Kidney (tissue), 13 donors: ENCODE measurements at regions not wholly inside any gene's neighbourhood (a gene's known extent, or its start where the extent isn't known, plus 50 kb on each side); places are given as distances from the start of the nearest gene placed in this dataset.

Source experiments
- DNase-seq, 5 donors: peaks; one replicate each; pipeline ENCODE4 v3.0.0-alpha.2; 2013 to 2020
- FAIRE-seq: peaks from 2 replicates; lab custom pipeline; 2012; peaks lifted over from hg19 to GRCh38; lab: Jason Lieb, UNC
- H3K27ac ChIP-seq, 2 donors: one replicate each; pipeline ENCODE4 v1.7.0; 2013; ENCODE audit warnings: low read depth in 2 of 2, low read length in 2 of 2, inconsistent platforms in 1 of 2
- H3K27me3 ChIP-seq: one replicate; pipeline ENCODE4 v1.7.1; 2013; ENCODE audit warnings: low read length, inconsistent platforms; ENCODE audit not compliant: control insufficient read depth, insufficient read depth
- H3K36me3 ChIP-seq, 3 donors: one replicate each; pipeline versions ENCODE4 v1.7.0 to v1.7.1; 2013; ENCODE audit warnings: low read length in 3 of 3, control low read depth in 1 of 3, inconsistent platforms in 1 of 3; ENCODE audit not compliant: insufficient read depth in 3 of 3, control insufficient read depth in 2 of 3
- H3K4me1 ChIP-seq, 3 donors: one replicate each; pipeline versions ENCODE4 v1.7.0 to v1.7.1; 2013; ENCODE audit warnings: low read length in 3 of 3, inconsistent platforms in 1 of 3, low read depth in 1 of 3; ENCODE audit not compliant: control insufficient read depth in 2 of 3, insufficient read depth in 2 of 3
- H3K4me3 ChIP-seq, 3 donors: one replicate each; pipeline versions ENCODE4 v1.7.0 to v1.8.1; 2013; ENCODE audit warnings: low read length in 3 of 3, control low read depth in 1 of 3, inconsistent platforms in 1 of 3
- H3K9ac ChIP-seq, 3 donors: one replicate each; pipeline versions ENCODE4 v1.7.0 to v1.7.1; 2013; ENCODE audit warnings: low read length in 3 of 3, control low read depth in 1 of 3, inconsistent platforms in 1 of 3
- H3K9me3 ChIP-seq, 3 donors: one replicate each; pipeline versions ENCODE4 v1.7.0 to v1.7.1; 2013; ENCODE audit warnings: low read length in 3 of 3, control low read depth in 1 of 3, inconsistent platforms in 1 of 3; ENCODE audit not compliant: control insufficient read depth in 2 of 3, insufficient read depth in 1 of 3
- intact Hi-C: fragments of 100-400 bp; cut with DNase I; formaldehyde crosslinking; loops from one replicate; pipeline ENCODE4 v1.11.1; 2022
- TF ChIP-seq, protein P1 (sequence below): IDR thresholded peaks from 3 replicates; pipeline ENCODE4 v1.5.1; 2012; ENCODE audit warnings: mild to moderate bottlenecking, moderate library complexity, borderline replicate concordance; ENCODE audit not compliant: insufficient read depth; ENCODE audit errors: extremely low read depth
- donor health status: control.
- donor health status: control.
- donor health status: control.
- donor health status: control.
- donor health status: control.
- donor health status: DM: yes; HTN: yes; CAD: no.
- donor health status: Normal renal cell carcinoma (clear cell type).

DNA sequence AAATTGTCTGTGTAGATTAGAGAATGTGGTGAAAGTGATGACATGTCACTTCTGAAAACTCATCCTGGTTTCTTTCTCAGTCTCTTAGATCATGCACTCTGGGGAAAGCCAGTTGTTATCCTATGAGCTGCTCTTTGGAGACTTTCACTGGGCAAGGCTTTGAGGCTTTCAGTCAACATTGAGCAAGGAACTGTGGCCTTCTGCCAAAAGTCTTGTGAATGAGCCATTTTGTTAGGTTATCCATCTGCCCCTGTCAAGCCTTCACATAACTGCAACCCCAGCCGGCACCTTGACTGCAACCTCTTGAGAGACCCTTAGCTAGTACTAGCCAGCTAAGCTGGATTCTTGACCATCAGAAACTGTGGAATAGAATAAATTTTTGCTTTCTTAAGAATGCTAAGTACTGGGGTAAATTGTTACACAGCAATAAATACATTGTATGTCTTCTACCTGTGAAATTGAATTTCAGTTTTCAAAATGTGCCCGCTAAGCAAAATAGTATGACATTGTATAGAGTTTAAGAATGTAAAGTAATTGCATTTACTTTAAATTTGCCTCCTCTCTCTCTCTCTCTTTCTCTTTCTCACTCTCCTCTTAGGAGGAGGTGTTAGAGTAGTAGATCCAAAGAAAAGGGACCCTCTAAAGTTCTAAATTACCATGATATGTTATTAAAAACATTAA lies 1273.0 kb downstream of the RAPGEF2 start:
- DNase-seq (no peak), FAIRE-seq (no peak)
- H3K36me3 ChIP-seq, result no peaks in the 10 kb centered on the region
- no peak overlapping the region for H3K27ac ChIP-seq
- TF ChIP-seq, protein P1, sequence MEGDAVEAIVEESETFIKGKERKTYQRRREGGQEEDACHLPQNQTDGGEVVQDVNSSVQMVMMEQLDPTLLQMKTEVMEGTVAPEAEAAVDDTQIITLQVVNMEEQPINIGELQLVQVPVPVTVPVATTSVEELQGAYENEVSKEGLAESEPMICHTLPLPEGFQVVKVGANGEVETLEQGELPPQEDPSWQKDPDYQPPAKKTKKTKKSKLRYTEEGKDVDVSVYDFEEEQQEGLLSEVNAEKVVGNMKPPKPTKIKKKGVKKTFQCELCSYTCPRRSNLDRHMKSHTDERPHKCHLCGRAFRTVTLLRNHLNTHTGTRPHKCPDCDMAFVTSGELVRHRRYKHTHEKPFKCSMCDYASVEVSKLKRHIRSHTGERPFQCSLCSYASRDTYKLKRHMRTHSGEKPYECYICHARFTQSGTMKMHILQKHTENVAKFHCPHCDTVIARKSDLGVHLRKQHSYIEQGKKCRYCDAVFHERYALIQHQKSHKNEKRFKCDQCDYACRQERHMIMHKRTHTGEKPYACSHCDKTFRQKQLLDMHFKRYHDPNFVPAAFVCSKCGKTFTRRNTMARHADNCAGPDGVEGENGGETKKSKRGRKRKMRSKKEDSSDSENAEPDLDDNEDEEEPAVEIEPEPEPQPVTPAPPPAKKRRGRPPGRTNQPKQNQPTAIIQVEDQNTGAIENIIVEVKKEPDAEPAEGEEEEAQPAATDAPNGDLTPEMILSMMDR, result no peak
- H3K9ac ChIP-seq, result no peak overlapping the region
- no peaks in the 10 kb centered on the region for H3K9me3 ChIP-seq
- H3K4me3 ChIP-seq, result no peak overlapping the region
- H3K27me3 ChIP-seq, result no peaks in the 10 kb centered on the region
- H3K4me1 ChIP-seq, result no peaks in the 10 kb centered on the region
- intact Hi-C loops, result no loop called here

DNA sequence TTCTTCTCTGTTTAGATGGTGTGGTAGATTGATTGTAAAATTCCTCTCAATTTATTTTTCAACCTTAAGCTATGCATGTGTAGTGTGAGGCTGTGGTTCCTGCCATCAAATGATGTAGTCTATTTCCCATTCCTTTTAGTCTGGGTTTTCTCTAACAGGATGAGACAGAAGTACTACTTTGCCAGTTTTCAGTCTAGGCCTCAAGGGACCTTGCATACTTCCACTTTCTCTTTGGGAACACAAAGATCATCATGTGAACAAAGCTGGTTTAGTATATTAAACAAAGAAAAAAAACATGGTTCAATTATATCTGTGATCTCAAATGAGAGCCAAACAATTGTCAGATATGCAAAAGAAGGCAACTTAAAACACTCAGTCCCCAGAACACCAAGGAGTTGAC lies 1284.0 kb downstream of the RAPGEF2 start:
- no peak overlapping the region for H3K9ac ChIP-seq
- no peaks in the 10 kb centered on the region for H3K4me1 ChIP-seq
- H3K27ac ChIP-seq, result no peak overlapping the region
- H3K27me3 ChIP-seq, result no peaks in the 10 kb centered on the region
- H3K9me3 ChIP-seq, result peaks cover 0 to 8% (median 0%) of the 10 kb centered on the region in 3 donors
- intact Hi-C loops, result no loop called here
- TF ChIP-seq, protein P1, result no peak
- no peak overlapping the region for H3K4me3 ChIP-seq
- H3K36me3 ChIP-seq, result no peaks in the 10 kb centered on the region
- DNase-seq, result no peak
- no peak for FAIRE-seq

DNA sequence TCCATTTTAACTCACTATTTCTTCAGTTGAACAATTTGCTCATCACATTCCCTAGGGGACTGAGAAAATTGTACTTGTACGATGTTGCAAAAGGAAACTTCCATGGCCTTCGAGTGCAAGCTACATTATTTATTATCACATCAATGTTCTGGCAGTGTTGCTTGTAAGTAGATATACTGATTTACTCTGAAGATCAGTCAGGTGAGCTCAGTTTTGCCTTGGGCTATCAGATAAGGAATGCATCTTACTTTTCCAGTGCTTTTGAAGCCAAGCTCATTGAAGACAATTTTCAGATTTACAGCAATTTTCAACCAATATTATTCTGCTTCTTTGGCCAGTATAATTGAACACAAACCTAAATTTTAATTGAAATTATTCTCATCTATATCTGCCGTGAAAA lies 1296.9 kb downstream of the RAPGEF2 start:
- H3K27me3 ChIP-seq, result no peaks in the 10 kb centered on the region
- DNase-seq (no peak), FAIRE-seq (no peak)
- intact Hi-C loops, result no loop called here
- H3K4me1 ChIP-seq, result no peaks in the 10 kb centered on the region
- H3K27ac ChIP-seq, result no peak overlapping the region
- no peak overlapping the region for H3K9ac ChIP-seq
- TF ChIP-seq, protein P1, result no peak
- H3K9me3 ChIP-seq, result peaks cover 0 to 4% (median 0%) of the 10 kb centered on the region in 3 donors
- H3K36me3 ChIP-seq, result no peaks in the 10 kb centered on the region
- H3K4me3 ChIP-seq, result no peak overlapping the region

DNA sequence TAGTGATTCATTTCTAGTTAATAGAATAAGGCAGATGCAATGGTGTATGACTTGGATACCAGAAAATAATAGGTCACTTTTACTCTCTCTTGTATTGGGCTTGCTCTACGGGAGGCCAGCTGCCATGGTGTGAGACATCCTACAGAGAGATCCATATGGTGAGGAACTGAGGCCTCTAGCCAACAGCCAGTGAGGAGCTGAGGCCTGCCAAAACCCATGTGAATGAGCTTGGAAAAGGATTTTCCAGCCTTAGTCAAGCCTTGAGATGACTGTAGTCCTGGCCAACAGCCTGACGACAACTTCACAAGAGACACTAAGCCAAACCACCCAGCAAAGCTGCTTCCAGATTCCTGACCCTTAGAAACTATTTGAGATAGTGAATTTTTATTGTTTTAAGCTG lies 1300.2 kb downstream of the RAPGEF2 start:
- intact Hi-C loops, result no loop called here
- Histone ChIP-seq H3K27me3 (no peaks in the 10 kb centered on the region), H3K27ac (no peak overlapping the region), H3K9me3 (peaks cover 0 to 4% (median 0%) of the 10 kb centered on the region in 3 donors), H3K36me3 (no peaks in the 10 kb centered on the region), H3K4me3 (no peak overlapping the region), H3K9ac (no peak overlapping the region), H3K4me1 (no peaks in the 10 kb centered on the region)
- FAIRE-seq (no peak), DNase-seq (no peak)
- TF ChIP-seq, protein P1, result no peak
